Neural crest cell (in vitro differentiated cells): ENCODE measurements at regions not wholly inside any gene's neighbourhood (a gene's known extent, or its start where the extent isn't known, plus 50 kb on each side); places are given as distances from the start of the nearest gene placed in this dataset.

Experiments
- DNase-seq: peaks from one replicate; pipeline ENCODE4 v3.0.0; 2021; ENCODE audit warnings: low read depth, mixed read lengths, low spot score
- H3K27ac Mint-ChIP-seq: one replicate; pipeline ENCODE4 v1.8.0; 2021; ENCODE audit warnings: mild to moderate bottlenecking, mixed read lengths; ENCODE audit not compliant: unreplicated experiment
- H3K27me3 Mint-ChIP-seq: 2 replicates; pipeline ENCODE4 v1.8.0; 2021; ENCODE audit warnings: low read depth, mild to moderate bottlenecking, mixed read lengths
- H3K36me3 Mint-ChIP-seq: 2 replicates; pipeline ENCODE4 v1.8.0; 2021; ENCODE audit warnings: low read depth, mild to moderate bottlenecking, mixed read lengths
- H3K4me1 Mint-ChIP-seq: 2 replicates; pipeline ENCODE4 v1.8.0; 2021; ENCODE audit warnings: mixed read lengths
- H3K4me3 Mint-ChIP-seq: one replicate; pipeline ENCODE4 v1.8.0; 2021; ENCODE audit warnings: mild to moderate bottlenecking, mixed read lengths
- H3K9me3 Mint-ChIP-seq: 2 replicates; pipeline ENCODE4 v1.8.0; 2021; ENCODE audit warnings: mixed read lengths
- CTCF ChIP-seq: fragments of 200-600 bp; sonication (generic); conservative IDR thresholded peaks from 2 replicates; pipeline ENCODE4 v1.5.0; 2021; ENCODE audit warnings: antibody characterized with exemption, mild to moderate bottlenecking

GRCh38 chr16:76988526-76988925, 202.5 kb upstream of the MON1B start:
- no peak for TF ChIP-seq CTCF
- Mint-ChIP-seq H3K27me3 (peaks cover 9% of the 10 kb centered on the region), H3K4me3 (no peak overlapping the region), H3K36me3 (no peaks in the 10 kb centered on the region), H3K27ac (no peak overlapping the region), H3K4me1 (no peaks in the 10 kb centered on the region), H3K9me3 (no peaks in the 10 kb centered on the region)
- DNase-seq, result no peak

- Mint-ChIP-seq H3K4me3 (no peak overlapping the region), H3K27me3 (peaks cover 3% of the 10 kb centered on the region), H3K36me3 (no peaks in the 10 kb centered on the region), H3K27ac (no peak overlapping the region), H3K9me3 (no peaks in the 10 kb centered on the region), H3K4me1 (no peaks in the 10 kb centered on the region)
- no peak for DNase-seq
- no peak for TF ChIP-seq CTCF
Observed at GRCh38 chr16:77002644-77003043, 188.3 kb upstream of the MON1B start.

- Mint-ChIP-seq H3K9me3 (peaks cover 6% of the 10 kb centered on the region), H3K27me3 (peaks cover 4% of the 10 kb centered on the region), H3K27ac (no peak overlapping the region), H3K4me1 (no peaks in the 10 kb centered on the region), H3K4me3 (no peak overlapping the region), H3K36me3 (peaks cover 3% of the 10 kb centered on the region)
- DNase-seq, result no peak
- no peak for TF ChIP-seq CTCF
Observed at GRCh38 chr16:77009453-77009852, 181.5 kb upstream of the MON1B start.

GRCh38 chr16:77014441-77014840, 176.5 kb upstream of the MON1B start:
- TF ChIP-seq CTCF, result no peak
- H3K4me1 Mint-ChIP-seq, result no peaks in the 10 kb centered on the region
- H3K27ac Mint-ChIP-seq, result no peak overlapping the region
- H3K36me3 Mint-ChIP-seq, result peaks cover 3% of the 10 kb centered on the region
- no peak overlapping the region for H3K4me3 Mint-ChIP-seq
- peaks cover 6% of the 10 kb centered on the region for H3K9me3 Mint-ChIP-seq
- H3K27me3 Mint-ChIP-seq, result peaks cover 5% of the 10 kb centered on the region
- DNase-seq, result no peak

- TF ChIP-seq CTCF, result no peak
- Mint-ChIP-seq H3K27ac (no peak overlapping the region), H3K4me3 (no peak overlapping the region), H3K27me3 (peaks cover 15% of the 10 kb centered on the region), H3K4me1 (no peaks in the 10 kb centered on the region), H3K36me3 (no peaks in the 10 kb centered on the region), H3K9me3 (peaks cover 5% of the 10 kb centered on the region)
- no peak for DNase-seq
Observed at GRCh38 chr16:77030600-77030999, 160.4 kb upstream of the MON1B start.

- peaks cover 15% of the 10 kb centered on the region for H3K27me3 Mint-ChIP-seq
- TF ChIP-seq CTCF, result no peak
- peaks cover 7% of the 10 kb centered on the region for H3K4me1 Mint-ChIP-seq
- no peaks in the 10 kb centered on the region for H3K36me3 Mint-ChIP-seq
- H3K4me3 Mint-ChIP-seq, result no peak overlapping the region
- no peak for DNase-seq
- H3K27ac Mint-ChIP-seq, result no peak overlapping the region
- peaks cover 5% of the 10 kb centered on the region for H3K9me3 Mint-ChIP-seq
Observed at GRCh38 chr16:77033516-77033915, 157.5 kb upstream of the MON1B start.
